Duodenal mucosa (tissue), 2 donors: ENCODE measurements at regions not wholly inside any gene's neighbourhood (a gene's known extent, or its start where the extent isn't known, plus 50 kb on each side); places are given as distances from the start of the nearest gene placed in this dataset.

ENCODE experiments used
- H3K27ac ChIP-seq: one replicate; pipeline ENCODE4 v1.7.0; 2013; ENCODE audit warnings: low read depth, low read length
- H3K27me3 ChIP-seq, 2 donors: one replicate each; pipeline ENCODE4 v1.7.0; 2013; ENCODE audit warnings: low read length in 2 of 2, control low read depth in 1 of 2; ENCODE audit not compliant: insufficient read depth in 2 of 2, control insufficient read depth in 1 of 2
- H3K36me3 ChIP-seq, 2 donors: one replicate each; pipeline ENCODE4 v1.7.0; 2013; ENCODE audit warnings: low read length in 2 of 2, control low read depth in 1 of 2; ENCODE audit not compliant: insufficient read depth in 2 of 2, control insufficient read depth in 1 of 2
- H3K4me1 ChIP-seq, 2 donors: one replicate each; pipeline ENCODE4 v1.7.0; 2013; ENCODE audit warnings: low read length in 2 of 2, control low read depth in 1 of 2; ENCODE audit not compliant: insufficient read depth in 2 of 2, control insufficient read depth in 1 of 2
- H3K4me3 ChIP-seq, 2 donors: one replicate each; pipeline ENCODE4 v1.7.0; 2013; ENCODE audit warnings: low read length in 2 of 2, low read depth in 1 of 2
- H3K9ac ChIP-seq, 2 donors: one replicate each; pipeline ENCODE4 v1.7.0; 2013; ENCODE audit warnings: low read length in 2 of 2, low read depth in 1 of 2
- H3K9me3 ChIP-seq, 2 donors: one replicate each; pipeline ENCODE4 v1.7.0; 2013; ENCODE audit warnings: low read length in 2 of 2, control low read depth in 1 of 2; ENCODE audit not compliant: control insufficient read depth in 1 of 2

GRCh38 chr1:82874041-82874440 lies 1073.3 kb downstream of the ADGRL2 start:
- Histone ChIP-seq H3K9me3 (no peaks in the 10 kb centered on the region), H3K36me3 (no peaks in the 10 kb centered on the region), H3K9ac (no peak overlapping the region), H3K4me3 (no peak overlapping the region), H3K4me1 (no peaks in the 10 kb centered on the region), H3K27me3 (no peaks in the 10 kb centered on the region), H3K27ac (no peak overlapping the region)

- no peaks in the 10 kb centered on the region for H3K36me3 ChIP-seq
- H3K9me3 ChIP-seq, result no peaks in the 10 kb centered on the region
- H3K4me3 ChIP-seq, result no peak overlapping the region
- no peak overlapping the region for H3K27ac ChIP-seq
- H3K9ac ChIP-seq, result no peak overlapping the region
- H3K27me3 ChIP-seq, result no peaks in the 10 kb centered on the region
- no peaks in the 10 kb centered on the region for H3K4me1 ChIP-seq
Measured at GRCh38 chr1:82870332-82870731, 1069.6 kb downstream of the ADGRL2 start.

- no peak overlapping the region for H3K27ac ChIP-seq
- H3K9ac ChIP-seq, result no peak overlapping the region
- H3K27me3 ChIP-seq, result no peaks in the 10 kb centered on the region
- no peaks in the 10 kb centered on the region for H3K36me3 ChIP-seq
- no peak overlapping the region for H3K4me3 ChIP-seq
- H3K9me3 ChIP-seq, result no peaks in the 10 kb centered on the region
- no peaks in the 10 kb centered on the region for H3K4me1 ChIP-seq
Measured at GRCh38 chr1:82867781-82868180, 1067.0 kb downstream of the ADGRL2 start.

- no peak overlapping the region for H3K27ac ChIP-seq
- H3K36me3 ChIP-seq, result no peaks in the 10 kb centered on the region
- no peaks in the 10 kb centered on the region for H3K4me1 ChIP-seq
- no peaks in the 10 kb centered on the region for H3K27me3 ChIP-seq
- no peak overlapping the region for H3K9ac ChIP-seq
- no peak overlapping the region for H3K4me3 ChIP-seq
- H3K9me3 ChIP-seq, result no peaks in the 10 kb centered on the region
Measured at GRCh38 chr1:82861749-82862148, 1061.0 kb downstream of the ADGRL2 start.

- H3K27ac ChIP-seq, result no peak overlapping the region
- no peak overlapping the region for H3K4me3 ChIP-seq
- no peaks in the 10 kb centered on the region for H3K36me3 ChIP-seq
- H3K9ac ChIP-seq, result no peak overlapping the region
- H3K27me3 ChIP-seq, result no peaks in the 10 kb centered on the region
- H3K4me1 ChIP-seq, result no peaks in the 10 kb centered on the region
- no peaks in the 10 kb centered on the region for H3K9me3 ChIP-seq
Measured at GRCh38 chr1:82858031-82858430, 1057.3 kb downstream of the ADGRL2 start.

- Histone ChIP-seq H3K36me3 (no peaks in the 10 kb centered on the region), H3K27me3 (no peaks in the 10 kb centered on the region), H3K4me3 (no peak overlapping the region), H3K9me3 (no peaks in the 10 kb centered on the region), H3K4me1 (no peaks in the 10 kb centered on the region), H3K27ac (no peak overlapping the region), H3K9ac (no peak overlapping the region)
Measured at GRCh38 chr1:82849460-82849859, 1048.7 kb downstream of the ADGRL2 start.

GRCh38 chr1:82848043-82848442 lies 1047.3 kb downstream of the ADGRL2 start:
- H3K27ac ChIP-seq, result no peak overlapping the region
- H3K4me1 ChIP-seq, result no peaks in the 10 kb centered on the region
- no peaks in the 10 kb centered on the region for H3K36me3 ChIP-seq
- no peaks in the 10 kb centered on the region for H3K9me3 ChIP-seq
- H3K4me3 ChIP-seq, result no peak overlapping the region
- no peak overlapping the region for H3K9ac ChIP-seq
- no peaks in the 10 kb centered on the region for H3K27me3 ChIP-seq

GRCh38 chr1:82845866-82846265 lies 1045.1 kb downstream of the ADGRL2 start:
- Histone ChIP-seq H3K4me1 (no peaks in the 10 kb centered on the region), H3K9ac (no peak overlapping the region), H3K36me3 (no peaks in the 10 kb centered on the region), H3K9me3 (no peaks in the 10 kb centered on the region), H3K27me3 (no peaks in the 10 kb centered on the region), H3K4me3 (no peak overlapping the region), H3K27ac (no peak overlapping the region)

- Histone ChIP-seq H3K4me1 (no peaks in the 10 kb centered on the region), H3K27ac (no peak overlapping the region), H3K36me3 (no peaks in the 10 kb centered on the region), H3K27me3 (no peaks in the 10 kb centered on the region), H3K9me3 (no peaks in the 10 kb centered on the region), H3K9ac (no peak overlapping the region), H3K4me3 (no peak overlapping the region)
Measured at GRCh38 chr1:82844911-82845827, 1044.4 kb downstream of the ADGRL2 start.

- Histone ChIP-seq H3K9me3 (no peaks in the 10 kb centered on the region), H3K9ac (no peak overlapping the region), H3K27ac (no peak overlapping the region), H3K36me3 (no peaks in the 10 kb centered on the region), H3K27me3 (no peaks in the 10 kb centered on the region), H3K4me3 (no peak overlapping the region), H3K4me1 (no peaks in the 10 kb centered on the region)
Measured at GRCh38 chr1:82844447-82844846, 1043.7 kb downstream of the ADGRL2 start.
